GM12878 (cell line): ENCODE measurements at regions not wholly inside any gene's neighbourhood (a gene's known extent, or its start where the extent isn't known, plus 50 kb on each side); places are given as distances from the start of the nearest gene placed in this dataset.

Experiments
- CEBPB ChIP-seq, 2 experiments: fragments of 150-350 bp in 1 of 2; IDR thresholded peaks; 2 replicates each; pipeline ENCODE4 v1.6.1; 2012 to 2014; ENCODE audit warnings: low read depth in 2 of 2, low read length in 2 of 2, borderline replicate concordance in 1 of 2, inconsistent platforms in 1 of 2
- CTCF ChIP-seq, 3 experiments: IDR thresholded peaks in 2 of 3; conservative IDR thresholded peaks in 1 of 3; 2 replicates each; pipeline ENCODE4 v1.5.1; 2011; ENCODE audit warnings: low read depth in 3 of 3, low read length in 3 of 3, mild to moderate bottlenecking in 3 of 3, control low read depth in 2 of 3, moderate library complexity in 2 of 3, inconsistent platforms in 1 of 3, mixed read lengths in 1 of 3; ENCODE audit not compliant: control insufficient read depth in 2 of 3, insufficient read depth in 1 of 3; ENCODE audit errors: extremely low read depth in 1 of 3
- ESRRA ChIP-seq: IDR thresholded peaks from 2 replicates; pipeline ENCODE4 v1.6.1; 2012; ENCODE audit warnings: mild to moderate bottlenecking, low read length, improper control_type of control experiment
- EZH2 ChIP-seq: IDR thresholded peaks from 2 replicates; pipeline ENCODE4 v1.6.1; 2012; ENCODE audit warnings: low read depth, mild to moderate bottlenecking, control low read depth, inconsistent platforms, low read length, borderline replicate concordance; ENCODE audit not compliant: control insufficient read depth
- JUNB ChIP-seq: IDR thresholded peaks from 2 replicates; pipeline ENCODE4 v1.6.1; 2016; ENCODE audit warnings: antibody characterized with exemption, mild to moderate bottlenecking
- TAF1 ChIP-seq: IDR thresholded peaks from 2 replicates; pipeline ENCODE4 v1.6.1; 2011; ENCODE audit warnings: mild to moderate bottlenecking, low read depth, low read length, borderline replicate concordance

DNA sequence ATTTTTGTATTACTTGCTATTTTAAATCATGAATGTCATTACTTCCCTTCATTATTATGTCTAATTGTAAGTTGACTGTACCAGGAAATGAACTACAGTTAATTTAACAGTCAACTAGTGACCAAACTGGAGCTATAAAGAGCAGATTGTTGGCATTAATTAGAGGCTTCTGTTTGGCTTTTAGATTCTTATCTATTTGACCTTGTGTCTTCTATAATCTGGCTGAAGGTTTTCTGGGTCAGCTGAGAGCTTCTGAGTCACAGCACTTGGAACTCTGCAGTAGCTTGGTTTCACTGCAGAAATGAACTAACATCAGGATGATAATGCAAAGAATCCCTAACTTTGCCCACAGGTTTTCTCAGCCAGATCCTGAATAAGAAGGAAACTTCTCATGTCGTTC lies 169.2 kb upstream of the LEF1 start:
- TF ChIP-seq EZH2 (no peak), JUNB (no peak), CEBPB (IDR thresholded peaks at IDR 0.05; ENCODE audit: borderline replicate concordance in 1 of 2, low read depth in 2 of 2, low read length in 2 of 2) (no peak), TAF1 (no peak), CTCF (IDR thresholded peaks at IDR 0.05 in 2 of 3, conservative IDR thresholded peaks at IDR 0.05 in 1 of 3; ENCODE audit: control insufficient read depth in 2 of 3, extremely low read depth in 1 of 3, insufficient read depth in 1 of 3, low read depth in 3 of 3, low read length in 3 of 3) (no peak), ESRRA (no peak)
